ENCODE measurements at regions not wholly inside any gene's neighbourhood (a gene's known extent, or its start where the extent isn't known, plus 50 kb on each side); places are given as distances from the start of the nearest gene placed in this dataset.

DNA sequence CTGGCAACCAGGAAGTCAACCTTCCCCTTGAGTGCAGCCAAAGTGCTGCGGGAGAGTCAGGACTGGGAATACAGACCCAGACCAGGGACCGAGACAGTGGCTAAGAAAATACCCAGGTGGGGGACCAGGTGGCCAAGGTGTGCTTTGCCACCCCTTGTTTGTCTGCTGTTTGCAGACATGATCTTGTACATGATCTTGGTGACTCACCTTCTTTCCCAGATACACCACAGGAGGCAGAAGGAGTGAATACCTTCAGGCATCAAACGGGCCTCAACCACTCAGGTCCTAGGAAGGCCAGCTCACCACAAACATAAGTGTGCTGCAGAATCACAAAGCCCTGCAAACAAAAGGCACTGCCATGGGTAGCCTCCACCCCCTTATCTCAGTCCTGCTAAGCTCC is 62.0 kb downstream of the CNGA2 start:
- DNase-seq (ENCODE audit: low read depth): no peak

DNA sequence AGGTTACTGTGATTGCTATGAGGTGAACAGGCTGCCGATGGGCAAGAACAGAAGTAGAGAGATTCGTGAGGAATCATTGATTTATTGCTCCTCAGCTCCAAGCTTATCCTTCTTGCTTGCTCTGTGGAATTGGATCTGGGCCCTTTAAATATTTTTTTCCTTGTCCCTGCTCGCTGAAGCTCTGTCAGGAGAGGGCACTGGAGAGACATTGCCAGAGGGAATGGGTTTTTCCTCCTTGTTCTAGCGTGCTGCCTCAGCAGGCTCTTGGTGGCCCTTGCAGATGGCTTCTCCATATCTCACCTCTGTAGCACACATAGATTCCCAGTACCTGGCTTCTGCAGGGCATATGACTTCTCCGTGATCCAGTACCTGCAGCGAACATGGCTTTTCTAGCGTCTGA is 67.4 kb downstream of the CNGA2 start:
- DNase-seq (ENCODE audit: low read depth): no peak

DNA sequence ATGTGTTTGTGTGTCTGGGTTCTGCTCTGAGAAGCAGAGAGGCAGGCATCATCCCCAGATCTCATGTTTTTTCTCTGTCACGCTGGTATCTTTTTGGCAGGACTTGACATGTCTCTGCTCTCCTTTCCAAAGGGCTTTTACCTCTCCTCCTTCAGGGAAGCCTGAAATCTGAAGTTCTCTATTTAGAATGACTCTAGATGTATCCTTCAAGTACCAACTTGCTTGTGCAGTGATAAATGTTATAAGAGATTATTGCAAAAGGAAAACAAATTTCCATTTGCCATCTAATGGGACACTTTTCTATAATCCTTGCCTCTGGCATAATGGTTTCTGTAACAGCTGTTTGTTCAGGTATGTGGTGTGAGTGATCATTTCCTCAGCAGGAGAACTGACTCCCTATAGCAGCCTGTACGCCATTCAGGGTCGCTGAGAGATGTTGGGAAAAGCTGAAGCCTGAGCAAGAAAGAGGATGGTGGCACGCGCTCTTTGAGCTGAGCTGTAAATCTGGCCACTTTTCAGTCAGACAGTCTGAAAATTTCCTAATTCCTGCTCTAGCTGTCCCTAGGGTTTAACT is 72.5 kb downstream of the CNGA2 start:
- no peak for DNase-seq (ENCODE audit: low read depth)

DNA sequence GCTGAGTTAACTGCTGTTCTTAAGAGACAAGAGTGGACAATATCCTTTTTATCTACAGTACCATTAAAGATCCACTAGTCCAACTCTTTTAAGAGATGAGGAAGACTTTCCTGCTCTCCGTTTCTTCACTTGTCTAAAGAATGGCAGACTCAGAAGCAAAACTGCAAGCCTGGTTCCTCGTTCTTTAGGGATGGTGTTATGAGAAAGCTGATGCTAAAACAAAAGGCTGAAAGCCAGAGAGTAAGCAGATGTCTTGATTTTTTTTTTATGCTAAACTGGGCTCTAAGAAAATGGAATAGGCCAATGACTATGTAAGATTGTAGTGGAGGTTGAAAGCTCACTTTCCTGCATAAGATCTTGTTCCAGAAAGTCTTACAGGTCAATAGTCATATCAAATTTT is 78.1 kb downstream of the CNGA2 start:
- DNase-seq (ENCODE audit: low read depth): no peak

DNA sequence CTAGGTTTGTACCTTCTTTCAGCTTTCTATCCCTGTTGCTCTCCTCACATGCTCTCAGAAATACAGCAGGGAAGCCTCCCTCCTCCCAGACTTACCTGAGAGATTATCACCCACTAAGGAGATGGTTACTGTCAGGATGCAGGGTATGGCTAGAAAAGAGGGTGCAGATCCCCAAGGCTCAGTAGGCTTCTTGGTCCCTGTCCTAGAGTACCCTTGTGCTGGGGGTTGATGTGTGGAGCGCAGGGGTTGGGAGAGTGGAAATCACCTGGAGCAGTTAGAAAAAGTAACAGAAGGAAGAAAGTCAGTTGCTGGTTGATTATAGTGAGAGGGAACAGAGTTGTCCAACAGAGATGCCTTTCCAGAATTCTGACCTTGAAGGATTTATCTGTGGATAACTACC is 80.2 kb downstream of the CNGA2 start:
- no peak for DNase-seq (ENCODE audit: low read depth)

DNA sequence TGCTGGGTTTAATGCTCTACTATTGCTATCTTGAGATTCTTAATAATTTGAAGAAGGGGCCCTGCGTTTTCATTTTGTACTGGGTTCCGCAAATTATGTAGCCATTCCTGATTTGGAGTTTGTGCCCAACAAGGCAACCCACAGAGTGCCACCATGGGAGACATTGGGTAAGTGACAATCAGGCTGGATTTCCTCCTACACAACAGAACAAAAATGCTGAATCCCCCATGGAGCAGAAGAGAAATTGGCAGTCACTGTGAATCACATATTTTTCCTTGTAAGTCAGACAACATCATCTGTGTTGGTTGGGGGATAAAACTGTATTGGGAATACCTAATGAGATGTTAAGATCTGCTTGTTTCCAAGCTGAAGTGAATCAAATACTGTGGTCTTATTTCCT is 80.9 kb downstream of the CNGA2 start:
- no peak for DNase-seq (ENCODE audit: low read depth)

DNA sequence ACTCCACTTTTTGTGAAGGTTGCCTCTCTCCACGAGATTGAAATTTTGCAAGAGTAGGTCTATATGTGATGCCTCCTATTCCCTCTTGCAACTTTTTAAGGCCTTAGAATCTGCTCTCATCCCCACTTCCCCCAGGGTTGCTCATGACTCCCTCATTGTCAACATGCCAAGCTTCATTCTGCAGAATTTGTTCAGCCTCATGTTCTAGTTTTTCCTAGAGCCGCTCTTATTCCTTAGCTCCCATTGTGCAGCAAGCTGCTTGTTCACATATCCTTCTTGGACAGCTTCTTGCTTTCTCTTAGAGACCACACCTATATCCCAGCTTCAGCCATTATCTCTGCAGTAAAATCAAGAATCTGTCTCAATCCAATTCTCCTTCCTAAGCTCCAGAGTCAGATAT is 82.4 kb downstream of the CNGA2 start:
- no peak for DNase-seq (ENCODE audit: low read depth)

DNA sequence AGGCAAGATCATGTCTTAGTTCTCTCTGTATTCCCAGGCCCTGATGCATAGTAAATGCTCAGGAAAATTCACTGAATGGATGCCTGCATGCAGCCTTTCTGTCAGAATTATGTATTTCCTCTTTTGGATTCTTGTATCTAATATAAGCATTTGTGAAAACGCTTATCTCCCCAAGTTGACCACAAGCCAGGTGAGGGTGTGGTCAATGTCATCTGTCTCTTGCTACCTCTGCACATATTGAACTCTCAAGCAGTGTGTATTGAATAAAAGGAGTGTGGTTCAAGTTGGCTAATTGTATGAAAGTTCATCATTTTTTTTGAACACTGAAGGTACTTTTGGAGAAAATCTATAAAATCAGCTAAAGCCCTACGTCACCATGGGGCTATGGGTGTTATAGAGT is 84.3 kb downstream of the CNGA2 start:
- DNase-seq (ENCODE audit: low read depth): no peak

DNA sequence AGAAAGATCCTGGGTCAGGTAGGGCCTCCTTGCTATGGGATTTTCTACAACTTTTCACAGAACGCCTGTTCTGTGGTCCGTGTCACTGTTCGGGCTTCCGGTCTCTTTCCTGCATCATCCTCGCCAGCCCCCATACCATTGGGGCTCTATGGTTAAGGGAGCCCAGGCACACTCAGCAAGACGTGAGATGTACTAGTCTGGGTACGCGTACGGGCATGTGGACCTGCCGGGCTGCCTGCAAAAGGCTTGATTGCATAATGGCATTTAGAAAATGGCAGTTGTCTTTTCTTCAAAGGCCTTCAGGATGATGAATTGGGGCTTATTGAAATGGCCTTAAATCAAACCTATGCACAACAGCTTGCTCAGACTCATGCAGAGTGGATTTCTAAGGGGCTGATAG is 86.7 kb downstream of the CNGA2 start:
- no peak for DNase-seq (ENCODE audit: low read depth)

DNA sequence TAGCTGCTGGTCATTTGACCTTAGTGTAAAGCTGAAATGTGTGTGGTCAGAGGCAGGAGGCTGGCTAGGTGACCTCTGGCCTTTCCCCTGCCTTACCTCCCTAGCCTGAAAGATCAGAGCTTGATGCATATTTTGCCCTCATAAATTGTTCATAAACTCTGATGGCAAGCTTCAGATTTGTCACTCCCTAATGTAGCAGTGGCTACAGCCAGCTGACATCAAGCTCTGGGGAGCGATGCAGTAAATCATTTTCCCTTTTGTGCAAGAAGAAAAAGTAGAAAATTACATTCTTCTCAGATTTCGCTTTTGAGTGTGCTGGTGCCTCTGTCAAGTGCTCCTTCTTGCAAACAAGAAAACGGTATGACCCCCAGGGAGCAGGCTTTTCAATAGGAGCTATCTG is 87.7 kb upstream of the MAGEA4 start:
- DNase-seq (ENCODE audit: low read depth): no peak

DNA sequence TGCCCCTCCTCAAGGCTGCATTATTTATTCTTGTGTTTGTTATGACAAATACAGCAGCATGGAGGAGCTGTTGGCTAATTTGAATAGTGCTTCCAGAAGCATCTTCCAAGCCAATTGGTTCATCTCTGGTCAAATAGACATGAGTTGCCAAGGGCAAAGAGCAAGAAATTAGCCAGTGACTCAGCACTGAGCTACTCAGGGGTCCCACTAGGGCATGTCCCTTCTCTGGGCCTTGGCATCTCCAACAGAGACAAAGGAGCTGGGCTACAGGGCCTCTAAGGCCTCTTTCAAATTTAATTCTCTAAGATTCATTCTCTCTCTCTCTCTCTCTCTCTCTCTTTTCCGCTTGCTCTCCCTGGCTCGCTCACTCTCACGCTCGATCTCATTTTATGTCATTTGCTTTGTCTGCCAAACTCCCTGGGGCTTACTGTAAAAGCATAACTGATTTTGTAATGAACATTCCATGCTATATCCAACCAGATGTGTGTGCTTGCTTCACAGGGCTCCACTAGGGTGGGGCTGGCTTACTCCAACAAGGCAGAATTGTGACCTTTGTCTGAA is 86.7 kb upstream of the MAGEA4 start:
- peak; percentile 43 for DNase-seq (ENCODE audit: low read depth)

DNA sequence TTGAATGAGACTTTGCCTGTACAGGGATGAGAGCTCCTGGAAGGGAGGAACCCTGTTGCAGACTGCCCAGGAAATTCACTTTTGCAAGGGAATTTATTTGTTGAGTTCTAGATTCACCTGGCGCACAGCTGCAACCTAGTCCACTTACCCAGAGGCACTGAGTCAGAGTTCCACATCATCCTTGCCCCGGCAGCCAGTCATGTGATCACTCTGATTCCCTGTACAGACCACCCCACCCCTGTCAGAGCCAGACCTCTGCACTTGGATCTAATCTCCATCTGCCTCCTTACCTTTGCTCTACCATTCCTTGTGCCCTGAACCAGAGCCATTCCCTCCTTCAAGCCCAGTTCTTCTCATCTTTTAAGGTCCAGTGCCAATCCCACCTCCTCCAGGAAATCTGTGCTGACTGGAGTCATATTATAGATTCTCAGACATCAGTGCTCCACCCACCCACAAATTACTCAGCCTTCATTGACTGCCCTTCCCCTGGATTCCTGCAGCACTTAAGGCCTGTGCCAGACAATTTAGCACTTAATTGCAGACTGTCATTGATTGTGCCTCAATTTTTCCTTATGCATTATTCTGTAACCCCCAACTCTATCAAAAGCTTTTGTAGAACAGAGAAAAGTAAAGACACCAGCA is 84.1 kb upstream of the MAGEA4 start:
- DNase-seq (ENCODE audit: low read depth): no peak

DNA sequence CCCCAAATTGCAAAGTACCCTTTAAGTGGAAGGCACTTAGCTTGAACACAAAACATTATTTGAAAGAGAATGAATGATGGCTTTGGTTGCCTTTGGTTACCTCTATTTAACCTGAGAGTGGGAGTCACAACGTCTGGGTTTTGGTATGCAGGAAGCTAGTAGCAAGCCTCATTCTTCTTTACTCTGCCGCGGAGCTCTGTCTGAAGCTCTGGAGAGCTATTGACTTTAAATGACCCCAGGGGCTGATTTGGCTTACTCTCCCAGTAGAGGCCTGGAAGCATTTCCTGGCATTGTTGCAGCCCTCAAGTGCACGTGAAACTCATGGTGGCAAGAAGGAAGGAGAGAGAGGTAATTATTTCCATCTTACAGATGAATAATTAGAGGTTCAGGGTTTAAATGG is 81.8 kb upstream of the MAGEA4 start:
- DNase-seq (ENCODE audit: low read depth): no peak

DNA sequence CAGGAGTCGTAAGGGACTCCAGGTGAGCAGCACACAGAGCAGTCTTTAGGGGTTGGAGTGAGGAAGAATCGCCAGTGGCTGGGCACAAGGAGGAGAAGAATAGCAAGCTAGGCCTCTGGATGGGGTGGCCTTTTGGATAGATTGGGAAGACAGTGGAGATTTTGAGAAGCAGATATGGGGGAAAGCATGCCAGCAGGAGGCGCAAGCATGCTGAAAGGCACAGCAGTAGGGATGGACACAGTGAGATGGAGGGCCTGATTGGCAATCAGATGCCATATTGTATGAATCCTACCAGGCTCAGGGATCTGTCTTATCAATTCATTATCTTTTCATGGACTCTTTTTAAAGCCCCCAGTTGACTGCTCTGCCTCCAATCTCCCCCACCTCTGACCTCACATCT is 60.4 kb upstream of the MAGEA4 start:
- DNase-seq (ENCODE audit: low read depth): peak; percentile 7

DNA sequence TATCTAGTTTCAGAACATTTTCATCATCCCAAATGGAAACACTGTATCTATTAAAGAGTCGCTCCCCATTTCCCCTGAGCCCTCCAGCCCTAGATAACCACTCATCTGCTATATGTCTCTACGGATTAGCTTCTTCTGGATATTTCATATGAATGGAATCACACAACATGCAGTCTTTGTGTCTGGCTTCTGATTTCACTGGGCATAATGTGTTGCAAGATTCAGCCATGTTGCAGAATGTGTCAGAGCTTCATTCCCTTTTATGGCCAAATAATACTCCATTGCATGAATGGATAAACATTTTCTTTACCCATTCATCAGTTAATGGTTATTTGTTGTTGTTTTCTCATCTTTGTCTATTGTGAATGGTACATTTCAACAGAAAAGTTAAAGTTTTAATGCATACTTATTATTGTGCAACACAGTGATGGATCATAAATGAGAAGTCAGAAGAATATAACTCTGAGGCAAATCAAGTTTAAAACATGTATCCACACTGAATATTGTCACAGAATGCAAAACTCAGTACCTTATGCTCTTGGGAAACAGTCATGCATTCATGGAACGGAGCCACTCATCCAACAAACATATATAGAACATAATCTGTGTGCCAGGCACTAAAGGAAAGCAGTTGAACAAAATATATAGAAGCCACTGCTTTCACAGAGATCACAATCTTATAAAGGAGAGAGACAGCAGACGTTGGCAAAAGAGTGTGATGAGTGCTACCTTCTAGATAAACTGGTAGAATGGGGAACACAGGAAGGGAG is 57.8 kb upstream of the MAGEA4 start:
- DNase-seq (ENCODE audit: low read depth): no peak

DNA sequence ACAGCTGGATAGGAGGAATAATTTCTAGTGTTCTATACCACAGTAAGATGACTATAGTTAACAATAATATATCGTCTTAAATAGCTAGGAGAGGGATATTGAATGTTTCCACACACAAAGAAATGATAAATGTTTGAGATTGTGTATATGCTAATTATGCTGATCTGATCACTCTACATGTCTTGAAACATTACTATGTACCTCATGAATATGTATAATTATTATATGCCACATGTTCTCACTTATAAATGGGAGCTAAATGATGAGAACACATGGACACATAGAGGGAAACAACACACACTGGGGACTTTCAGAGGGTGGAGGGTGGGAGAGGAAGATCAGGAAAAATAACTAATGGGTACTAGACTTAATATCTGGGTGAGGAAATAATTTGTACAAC is 53.2 kb upstream of the MAGEA4 start:
- DNase-seq (ENCODE audit: low read depth): no peak

DNA sequence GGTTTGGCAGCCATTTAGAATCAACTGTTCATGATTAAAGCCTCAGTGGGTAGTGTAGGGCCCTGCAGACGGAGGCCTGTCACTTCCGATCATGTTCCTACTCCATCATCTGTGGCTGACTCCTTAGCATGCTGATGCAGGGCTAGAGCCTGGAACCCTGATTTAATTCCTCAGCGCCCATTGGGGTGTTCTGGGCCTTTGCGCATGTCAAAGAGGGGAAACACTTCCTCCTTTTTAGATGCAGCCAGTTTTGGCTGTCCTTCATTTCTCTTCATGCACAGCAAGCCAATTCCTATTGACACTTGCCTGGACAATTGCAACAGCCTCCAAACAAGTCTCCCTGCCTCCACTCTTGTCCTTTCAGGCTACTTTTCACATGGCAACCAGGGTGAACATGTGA is 51.9 kb upstream of the MAGEA4 start:
- DNase-seq (ENCODE audit: low read depth): no peak

Measured in LHCN-M2 (cell line).